GM19397 (cell line): ENCODE measurements at regions not wholly inside any gene's neighbourhood (a gene's known extent, or its start where the extent isn't known, plus 50 kb on each side); places are given as distances from the start of the nearest gene placed in this dataset.

Source experiments
- ATAC-seq: cut with Tn5 transposase; IDR thresholded peaks from one replicate; pipeline ENCODE4 v1.9.1; 2021; ENCODE audit warnings: mild to moderate bottlenecking, moderate library complexity; ENCODE audit not compliant: unreplicated experiment

DNA sequence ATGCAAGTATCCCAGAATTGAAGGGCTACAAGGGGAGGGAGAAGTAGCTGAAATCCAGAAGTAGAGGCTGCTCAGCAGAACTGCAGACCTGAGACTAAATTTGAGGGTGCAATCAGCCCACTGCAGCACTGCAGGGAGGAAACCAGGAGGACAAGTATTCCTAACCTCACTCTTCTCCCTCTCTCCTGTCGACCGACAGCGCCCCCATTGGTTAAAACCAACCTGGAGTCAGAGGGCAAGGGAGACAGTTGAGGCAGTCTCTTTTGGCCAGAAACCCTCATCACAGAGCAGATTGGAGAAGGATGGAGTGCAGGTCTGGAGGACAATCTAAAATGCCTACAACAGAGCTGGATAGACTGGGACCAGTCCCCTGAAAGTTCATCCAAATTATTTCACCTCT lies 768.9 kb upstream of the KLHL29 start:
- ATAC-seq, result no peak

DNA sequence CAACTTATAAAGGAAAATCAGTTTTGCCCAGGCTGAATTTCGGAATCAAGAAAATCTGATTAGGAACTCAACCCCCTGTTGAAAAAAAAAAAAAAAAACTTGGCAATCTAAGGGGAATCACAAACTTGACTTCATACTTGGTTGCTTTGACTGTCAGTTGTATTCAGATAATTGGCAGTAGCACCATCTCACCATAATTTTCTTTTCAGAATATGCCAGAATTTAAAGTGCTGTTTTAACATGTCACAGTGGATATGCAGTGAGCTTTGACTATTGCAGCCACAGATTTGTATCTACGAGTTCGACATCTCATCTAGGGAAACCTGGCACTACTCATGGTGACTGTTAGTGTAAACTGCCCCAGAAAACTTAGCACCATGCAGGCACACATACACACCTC lies 761.4 kb upstream of the KLHL29 start:
- no peak for ATAC-seq

DNA sequence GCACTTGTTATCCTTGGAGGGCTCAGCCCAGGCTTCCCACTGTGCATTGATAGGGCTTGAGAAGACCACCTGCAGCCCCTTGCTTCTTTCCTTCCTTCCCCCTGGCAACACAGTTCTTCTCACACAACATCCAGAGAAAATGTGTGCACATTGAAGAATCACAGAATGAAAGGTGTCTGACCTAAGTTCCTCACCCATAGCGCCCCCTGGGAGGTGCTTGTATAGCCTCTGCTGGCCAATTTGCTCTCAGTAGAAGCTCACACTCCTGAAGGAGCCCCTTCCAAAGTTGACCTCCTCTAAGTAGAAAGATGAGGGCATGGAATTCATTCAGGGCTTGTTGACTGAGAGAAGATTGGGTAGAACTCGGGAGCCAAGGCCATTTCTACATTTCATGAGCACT lies 758.4 kb upstream of the KLHL29 start:
- no peak for ATAC-seq

GRCh38 chr2:22628221-22628620 lies 756.8 kb upstream of the KLHL29 start:
- no peak for ATAC-seq

DNA sequence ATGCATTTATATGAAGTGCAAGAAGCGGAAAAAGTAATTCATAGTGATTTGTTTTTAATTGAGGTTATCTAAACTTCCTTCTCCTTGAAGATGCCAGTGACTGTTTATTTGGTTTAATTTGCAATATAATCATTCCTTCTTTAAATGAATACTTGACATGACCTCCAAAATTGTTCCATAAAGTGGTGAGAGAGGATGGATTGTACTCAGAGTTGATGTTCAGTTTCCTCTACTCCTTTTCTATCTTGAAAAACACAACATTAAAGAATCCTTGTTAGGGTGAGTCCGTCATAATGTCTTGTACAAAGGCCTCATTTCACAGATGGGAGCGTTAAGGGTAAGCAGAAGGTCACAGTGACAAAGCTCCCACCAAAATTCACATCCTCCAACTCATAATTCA lies 756.1 kb upstream of the KLHL29 start:
- ATAC-seq, result no peak

DNA sequence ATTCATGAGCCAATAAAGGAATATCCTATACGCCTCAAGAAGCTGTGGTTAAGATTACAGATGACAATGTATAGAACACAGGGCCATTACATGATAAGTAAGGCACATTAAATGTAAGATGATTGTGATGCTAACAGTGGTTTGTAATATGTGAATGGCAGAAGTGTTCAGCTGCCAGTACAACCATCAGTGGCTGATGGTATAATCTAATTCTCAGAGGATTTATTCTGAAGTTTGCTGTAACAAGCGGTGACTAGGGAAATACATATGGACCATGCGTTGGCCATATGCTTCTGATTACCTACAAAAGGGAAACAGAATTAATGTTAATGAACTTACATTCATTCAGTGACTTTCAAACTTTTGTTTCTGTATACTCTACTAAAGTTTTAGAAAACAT lies 750.8 kb upstream of the KLHL29 start:
- no peak for ATAC-seq

DNA sequence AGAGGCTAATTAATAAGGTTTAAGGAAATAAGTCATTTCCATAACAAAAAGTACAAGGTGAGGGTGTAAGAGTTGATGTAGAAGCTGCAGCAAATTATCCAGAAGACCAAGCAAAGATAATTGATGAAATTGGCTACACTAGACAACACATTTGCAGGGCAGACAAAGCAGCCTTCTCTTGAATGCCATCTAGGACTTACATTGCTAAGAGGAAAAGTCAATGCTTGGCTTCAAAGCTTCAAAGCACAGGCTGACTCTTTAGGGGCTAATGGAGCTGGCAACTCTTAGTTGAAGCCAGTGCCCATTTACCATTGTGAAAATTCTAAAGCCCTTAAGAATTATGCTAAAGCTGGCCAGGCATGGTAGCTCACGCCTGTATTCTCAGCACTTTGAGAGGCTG lies 728.6 kb upstream of the KLHL29 start:
- no peak for ATAC-seq

DNA sequence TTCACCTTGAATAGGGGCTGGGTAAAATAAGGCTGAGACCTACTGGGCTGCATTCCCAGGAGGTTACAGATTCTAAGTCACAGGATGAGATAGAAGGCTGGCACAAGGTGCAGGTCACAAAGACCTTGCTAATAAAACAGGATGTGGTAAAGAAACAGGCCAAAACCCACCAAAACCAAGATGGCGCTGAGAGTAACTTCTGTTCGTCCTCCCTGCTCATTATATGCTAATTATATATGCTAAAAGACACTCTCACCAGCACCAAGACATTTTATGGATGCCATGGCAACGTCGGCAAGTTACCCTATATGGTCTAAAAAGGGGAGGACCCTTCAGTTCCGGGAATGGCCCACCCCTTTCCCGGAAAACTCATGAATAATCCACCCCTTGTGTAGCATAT lies 711.5 kb upstream of the KLHL29 start:
- ATAC-seq, result no peak

DNA sequence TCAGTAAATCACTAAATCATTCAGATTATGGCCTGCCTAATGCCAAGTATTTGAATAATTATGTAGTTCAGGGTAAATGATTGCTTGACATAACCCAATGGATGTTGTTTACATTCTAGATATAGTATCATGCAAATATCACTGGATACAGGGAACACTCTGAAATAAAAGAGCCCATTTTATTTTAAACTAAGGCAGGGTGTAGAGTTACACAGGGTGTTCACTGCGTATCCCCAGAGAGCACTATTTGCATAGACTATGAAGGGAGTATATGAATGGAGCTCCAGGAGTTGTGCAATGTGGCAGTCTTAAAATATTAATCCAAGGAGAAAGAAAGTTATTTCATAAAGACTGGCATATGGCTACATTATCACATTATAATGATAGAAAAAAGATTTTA lies 701.1 kb upstream of the KLHL29 start:
- ATAC-seq, result no peak

DNA sequence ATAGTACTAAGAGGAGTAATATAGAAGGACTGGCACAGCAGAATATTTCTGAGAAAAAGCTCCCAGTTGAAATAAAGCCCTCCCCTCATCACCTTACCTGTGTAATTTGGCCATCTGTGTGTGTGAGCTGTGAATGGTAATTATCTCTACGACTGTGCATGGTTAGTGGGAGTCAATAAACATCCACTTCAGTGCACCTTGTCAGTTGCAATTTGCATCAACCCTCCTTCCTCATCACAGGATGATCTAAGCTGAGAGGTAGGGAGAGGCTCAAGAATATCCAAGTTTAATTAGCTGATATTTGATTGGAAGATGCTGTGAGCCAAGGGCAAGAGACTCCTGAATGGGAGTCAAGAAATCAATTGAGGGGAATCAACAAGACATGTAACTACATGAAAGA lies 694.9 kb upstream of the KLHL29 start:
- no peak for ATAC-seq

DNA sequence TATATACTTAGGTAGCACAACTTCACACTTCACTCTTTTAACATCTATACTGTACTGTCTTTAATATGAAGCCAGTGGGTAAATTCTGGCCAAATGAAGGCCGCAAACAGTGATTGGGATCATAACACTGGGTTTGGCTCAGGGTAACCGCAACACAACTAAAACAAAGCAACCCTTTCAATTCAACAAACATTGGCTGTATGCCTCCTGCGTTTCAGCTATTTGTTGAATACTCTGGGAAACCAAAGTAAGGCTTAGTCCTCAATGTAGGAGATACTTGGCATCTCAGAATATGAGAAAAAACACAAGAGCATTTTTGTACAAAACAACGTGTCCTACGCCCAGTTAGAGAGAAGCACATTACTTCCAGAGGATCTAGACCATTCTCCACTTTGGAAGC lies 693.3 kb upstream of the KLHL29 start:
- ATAC-seq, result no peak

DNA sequence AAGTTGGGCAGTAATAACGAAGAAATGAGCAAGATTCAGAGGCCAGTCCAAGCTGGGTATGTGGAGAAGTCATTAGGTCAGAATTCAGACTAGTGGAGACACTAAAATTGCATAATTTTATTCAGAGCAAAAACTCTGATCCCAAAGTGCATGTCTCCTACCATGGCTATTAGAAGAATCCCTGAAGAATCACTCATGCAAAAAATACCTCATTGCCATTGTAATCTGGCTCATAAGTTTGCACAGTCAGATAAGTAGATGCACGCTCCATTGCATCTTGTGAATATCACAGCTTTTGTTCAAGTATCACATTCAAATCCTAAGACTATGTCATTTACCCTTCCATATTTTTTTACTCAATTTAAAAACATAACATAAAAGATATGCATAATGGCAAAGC lies 692.2 kb upstream of the KLHL29 start:
- no peak for ATAC-seq

- no peak for ATAC-seq
Observed at GRCh38 chr2:22694300-22694699, 690.7 kb upstream of the KLHL29 start.

DNA sequence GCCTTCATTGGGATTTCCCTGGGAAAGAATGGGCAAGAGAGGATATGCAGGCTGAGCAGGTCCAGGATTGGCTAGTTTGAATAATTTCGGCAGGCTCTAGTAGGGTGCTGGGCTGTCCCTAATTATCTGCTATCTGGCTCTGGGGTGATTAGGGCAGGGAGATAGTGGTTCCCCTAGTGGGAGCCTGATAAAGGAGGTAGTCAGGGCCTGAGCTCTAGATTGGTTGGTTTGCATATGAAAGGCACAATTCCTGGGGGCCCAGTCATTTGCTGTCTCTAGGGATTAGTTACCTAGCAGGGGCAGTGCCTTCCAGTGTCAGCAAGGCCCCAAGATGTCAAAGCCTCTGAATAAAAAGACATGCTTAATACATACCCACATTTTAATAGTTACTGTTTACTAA lies 690.1 kb upstream of the KLHL29 start:
- no peak for ATAC-seq

- no peak for ATAC-seq
Observed at GRCh38 chr2:22697054-22697788, 687.8 kb upstream of the KLHL29 start.

GRCh38 chr2:22701561-22702160 lies 683.3 kb upstream of the KLHL29 start:
- no peak for ATAC-seq

GRCh38 chr2:22703286-22703920 lies 681.6 kb upstream of the KLHL29 start:
- ATAC-seq, result no peak

DNA sequence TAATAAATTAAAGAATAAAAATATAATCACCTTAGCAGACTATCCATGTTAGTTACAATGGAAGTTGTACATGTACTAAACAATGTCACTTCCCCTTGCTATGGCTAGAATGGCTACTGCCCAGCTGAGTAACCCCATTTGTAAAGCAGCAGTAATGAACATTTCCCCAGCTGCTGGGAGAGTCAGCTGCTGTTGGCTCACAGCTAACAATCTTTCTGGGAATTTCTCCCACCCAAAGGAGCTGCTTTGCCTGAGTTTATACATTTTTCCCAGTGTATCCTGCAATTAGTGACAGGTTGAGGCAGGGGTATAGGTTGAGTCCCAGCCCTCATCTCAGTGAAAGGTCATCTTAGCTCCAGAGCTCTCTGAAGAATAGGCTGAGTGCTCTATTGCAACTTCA lies 665.6 kb upstream of the KLHL29 start:
- ATAC-seq, result no peak

DNA sequence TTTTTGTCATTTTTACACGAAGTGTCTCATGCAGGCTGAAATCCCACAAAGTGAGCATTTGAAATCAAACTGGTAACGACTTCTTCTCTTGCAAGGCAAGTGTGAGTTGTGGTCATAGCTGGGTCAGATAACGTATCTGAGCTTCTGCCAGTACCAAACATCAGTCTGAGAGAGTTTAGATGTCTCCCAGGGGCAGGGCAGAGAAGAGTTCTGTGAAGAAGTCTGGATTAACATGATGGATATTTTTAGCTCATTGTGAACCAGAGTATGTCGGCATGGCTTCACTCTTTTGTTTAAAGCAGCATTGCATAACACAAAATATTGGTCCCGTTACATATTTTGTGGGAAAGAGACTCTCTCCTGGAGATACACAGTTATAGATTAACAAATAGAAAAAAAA lies 655.5 kb upstream of the KLHL29 start:
- no peak for ATAC-seq

DNA sequence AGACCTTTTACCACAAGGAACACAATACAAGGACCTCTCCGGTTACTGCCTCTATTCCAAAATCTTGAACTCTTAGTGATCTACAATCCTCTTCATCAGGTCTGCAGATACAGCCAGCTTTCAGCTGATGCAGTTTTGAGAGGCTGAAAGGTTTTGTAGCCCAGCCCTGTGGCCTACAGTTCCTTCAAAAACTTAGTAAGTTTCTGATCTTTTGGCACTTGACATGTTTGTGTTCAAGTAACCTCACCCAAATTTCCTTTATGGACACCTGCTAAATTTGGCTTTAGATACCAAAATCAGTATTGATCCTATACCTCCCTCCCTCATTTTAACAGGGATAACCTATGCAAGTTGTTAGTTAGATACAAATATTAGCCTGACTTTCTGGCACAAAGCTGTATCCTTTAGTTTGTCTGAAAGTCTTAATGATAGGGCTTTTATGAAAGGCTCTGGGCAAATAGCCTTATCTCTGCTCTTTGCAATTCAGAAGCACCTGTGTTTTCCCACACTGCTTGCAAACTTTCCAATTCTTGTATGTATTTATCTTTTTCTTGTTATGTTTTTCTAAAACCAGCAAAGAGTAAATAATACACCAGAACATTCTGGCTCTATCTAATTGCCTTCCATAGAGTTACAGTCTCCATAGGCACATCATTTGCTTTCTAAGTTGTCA lies 650.5 kb upstream of the KLHL29 start:
- ATAC-seq, result no peak

DNA sequence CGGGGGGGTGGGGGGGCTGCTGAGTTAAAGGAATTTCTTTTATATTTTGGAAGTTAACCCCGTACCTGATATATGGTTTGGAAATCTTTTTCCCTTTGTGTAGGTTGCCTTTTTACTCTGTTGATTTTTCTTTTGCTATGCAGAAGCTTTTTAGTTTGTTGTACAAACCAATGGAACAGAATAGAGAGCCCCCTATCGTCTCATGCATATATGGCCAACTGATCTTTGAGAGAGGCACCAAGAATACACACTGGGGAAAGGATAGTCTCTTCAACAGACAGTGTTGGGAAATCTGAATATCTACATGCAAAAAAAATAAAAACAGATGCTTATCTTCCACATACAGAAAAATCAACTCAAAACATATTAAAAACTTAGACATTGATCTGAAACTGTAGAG lies 647.8 kb upstream of the KLHL29 start:
- no peak for ATAC-seq

DNA sequence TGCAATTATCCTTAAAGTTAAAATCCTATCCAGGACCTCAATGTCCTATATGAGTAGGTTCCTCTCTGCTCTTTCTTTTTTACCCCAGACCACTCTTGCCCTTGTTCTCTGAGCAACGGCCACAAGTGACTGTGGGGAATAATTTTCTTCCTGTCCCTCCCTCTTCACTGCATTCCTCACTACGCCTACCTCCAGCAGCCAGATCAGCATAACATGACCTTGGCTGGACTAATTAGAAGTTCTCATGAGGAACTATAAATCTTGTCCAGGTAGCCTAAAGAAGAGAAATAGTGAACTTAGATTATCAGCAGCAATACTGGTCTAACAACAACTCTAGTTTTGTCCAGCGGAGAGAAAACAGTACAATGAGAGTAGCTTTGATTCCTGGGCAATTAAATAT lies 643.8 kb upstream of the KLHL29 start:
- ATAC-seq, result no peak
